ENCODE measurements at regions not wholly inside any gene's neighbourhood (a gene's known extent, or its start where the extent isn't known, plus 50 kb on each side); places are given as distances from the start of the nearest gene placed in this dataset.
A peak's percentile ranks its signal among the peaks of the same experiment; 100 is the strongest.

GRCh38 chr2:133641497-133641896 lies 73.2 kb upstream of the NCKAP5 start:
- TF ChIP-seq CTCF (conservative IDR thresholded peaks at IDR 0.05 in 1 of 2, IDR thresholded peaks at IDR 0.05 in 1 of 2; ENCODE audit: low read depth in 1 of 2, low read length in 2 of 2) = peak; percentile 15 to 16
- no peak for TF ChIP-seq EZH2 (IDR thresholded peaks at IDR 0.05; ENCODE audit: low read length, missing control alignments)
